Subcutaneous abdominal adipose tissue (tissue), 5 donors: ENCODE measurements at regions not wholly inside any gene's neighbourhood (a gene's known extent, or its start where the extent isn't known, plus 50 kb on each side); places are given as distances from the start of the nearest gene placed in this dataset.

Source experiments
- H3K27ac ChIP-seq: one replicate; pipeline ENCODE4 v1.7.0; 2013; ENCODE audit warnings: low read depth, mild to moderate bottlenecking, inconsistent platforms, low read length, moderate library complexity
- H3K27me3 ChIP-seq, 5 donors: one replicate each; pipeline ENCODE4 v1.7.0; 2013; ENCODE audit warnings: low read length in 5 of 5, inconsistent platforms in 1 of 5; ENCODE audit not compliant: control insufficient read depth in 5 of 5, insufficient read depth in 4 of 5
- H3K36me3 ChIP-seq, 5 donors: one replicate each; pipeline ENCODE4 v1.7.0; 2013; ENCODE audit warnings: low read length in 5 of 5; ENCODE audit not compliant: control insufficient read depth in 5 of 5, insufficient read depth in 5 of 5
- H3K4me1 ChIP-seq, 5 donors: one replicate each; pipeline ENCODE4 v1.7.0; 2013; ENCODE audit warnings: low read length in 5 of 5, mild to moderate bottlenecking in 3 of 5, moderate library complexity in 1 of 5; ENCODE audit not compliant: control insufficient read depth in 5 of 5, insufficient read depth in 5 of 5
- H3K4me3 ChIP-seq, 5 donors: one replicate each; pipeline ENCODE4 v1.7.0; 2013; ENCODE audit warnings: low read length in 5 of 5, low read depth in 1 of 5
- H3K9ac ChIP-seq, 5 donors: one replicate each; pipeline ENCODE4 v1.7.0; 2013; ENCODE audit warnings: low read length in 5 of 5, mild to moderate bottlenecking in 4 of 5, moderate library complexity in 3 of 5
- H3K9me3 ChIP-seq, 5 donors: one replicate each; pipeline ENCODE4 v1.7.0; 2013; ENCODE audit warnings: low read length in 5 of 5; ENCODE audit not compliant: control insufficient read depth in 5 of 5
- donor health status: healthy.
- donor health status: healthy.
- donor health status: healthy.
- donor health status: healthy.
- donor health status: healthy.

DNA sequence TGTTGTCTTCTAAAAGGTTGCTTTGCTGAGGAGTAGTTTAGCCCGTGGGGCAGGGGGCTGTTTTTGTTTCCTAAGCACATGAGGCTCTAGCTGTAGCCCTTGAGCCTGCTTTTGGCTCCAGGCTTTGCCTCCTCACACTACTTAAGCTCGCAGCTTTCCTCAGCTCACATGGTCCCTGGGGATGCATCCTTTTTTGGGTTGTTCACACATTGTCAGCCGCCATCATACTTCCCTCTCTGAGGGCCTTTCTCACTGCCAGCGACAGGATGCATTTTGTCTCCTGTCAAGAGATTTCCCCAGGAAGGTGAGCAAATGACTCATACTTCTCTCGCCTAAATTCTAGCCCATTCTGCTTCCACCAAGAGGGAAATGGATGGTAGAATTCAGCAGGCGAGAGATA, 279.5 kb upstream of the PKDCC start:
- H3K36me3 ChIP-seq = no peaks in the 10 kb centered on the region
- H3K9me3 ChIP-seq = no peaks in the 10 kb centered on the region
- H3K27me3 ChIP-seq = no peaks in the 10 kb centered on the region
- H3K27ac ChIP-seq = no peak overlapping the region
- no peak overlapping the region for H3K9ac ChIP-seq
- H3K4me1 ChIP-seq = peaks cover 0 to 15% (median 8%) of the 10 kb centered on the region in 5 donors
- H3K4me3 ChIP-seq = no peak overlapping the region

- peaks cover 0 to 6% (median 0%) of the 10 kb centered on the region in 5 donors for H3K9me3 ChIP-seq
- H3K9ac ChIP-seq = no peak overlapping the region
- no peak overlapping the region for H3K27ac ChIP-seq
- H3K4me1 ChIP-seq = peaks cover 0 to 9% (median 6%) of the 10 kb centered on the region in 5 donors
- H3K27me3 ChIP-seq = no peaks in the 10 kb centered on the region
- no peaks in the 10 kb centered on the region for H3K36me3 ChIP-seq
- no peak overlapping the region for H3K4me3 ChIP-seq
Observed at GRCh38 chr2:41771710-41772109, 276.1 kb upstream of the PKDCC start.

- no peak overlapping the region for H3K4me3 ChIP-seq
- H3K27me3 ChIP-seq = no peaks in the 10 kb centered on the region
Observed at GRCh38 chr2:41772697-41773096, 275.1 kb upstream of the PKDCC start.

GRCh38 chr2:41774011-41774605, 273.7 kb upstream of the PKDCC start:
- Histone ChIP-seq H3K9ac (no peak overlapping the region), H3K36me3 (no peaks in the 10 kb centered on the region), H3K9me3 (peaks cover 0 to 6% (median 0%) of the 10 kb centered on the region in 5 donors), H3K27me3 (no peaks in the 10 kb centered on the region), H3K4me1 (peaks cover 0 to 5% (median 0%) of the 10 kb centered on the region in 5 donors), H3K4me3 (no peak overlapping the region), H3K27ac (no peak overlapping the region)

More at GRCh38 chr2:41772697-41773096, 275.1 kb upstream of the PKDCC start:
- Histone ChIP-seq H3K9ac (no peak overlapping the region), H3K9me3 (peaks cover 0 to 6% (median 0%) of the 10 kb centered on the region in 5 donors), H3K36me3 (no peaks in the 10 kb centered on the region), H3K4me1 (peaks cover 0 to 9% (median 6%) of the 10 kb centered on the region in 5 donors), H3K27ac (no peak overlapping the region)

- H3K27ac ChIP-seq = no peak overlapping the region
- no peaks in the 10 kb centered on the region for H3K27me3 ChIP-seq
- H3K4me3 ChIP-seq = no peak overlapping the region
- peaks cover 0 to 6% (median 0%) of the 10 kb centered on the region in 5 donors for H3K9me3 ChIP-seq
- peaks cover 0 to 14% (median 8%) of the 10 kb centered on the region in 5 donors for H3K4me1 ChIP-seq
- no peaks in the 10 kb centered on the region for H3K36me3 ChIP-seq
- no peak overlapping the region for H3K9ac ChIP-seq
Observed at GRCh38 chr2:41775366-41776025, 272.3 kb upstream of the PKDCC start.

GRCh38 chr2:41779888-41780287, 267.9 kb upstream of the PKDCC start:
- Histone ChIP-seq H3K4me3 (no peak overlapping the region), H3K36me3 (no peaks in the 10 kb centered on the region), H3K9me3 (peaks cover 0 to 6% (median 0%) of the 10 kb centered on the region in 5 donors), H3K27me3 (no peaks in the 10 kb centered on the region), H3K9ac (peak overlapping the region in 1 of 5 donors; percentile 9), H3K27ac (no peak overlapping the region), H3K4me1 (peaks cover 0 to 22% (median 11%) of the 10 kb centered on the region in 5 donors)

GRCh38 chr2:41782306-41783158, 265.3 kb upstream of the PKDCC start:
- Histone ChIP-seq H3K9me3 (no peaks in the 10 kb centered on the region), H3K36me3 (no peaks in the 10 kb centered on the region), H3K4me3 (no peak overlapping the region), H3K27me3 (no peaks in the 10 kb centered on the region), H3K4me1 (peaks cover 0 to 17% (median 11%) of the 10 kb centered on the region in 5 donors), H3K27ac (no peak overlapping the region), H3K9ac (no peak overlapping the region)

DNA sequence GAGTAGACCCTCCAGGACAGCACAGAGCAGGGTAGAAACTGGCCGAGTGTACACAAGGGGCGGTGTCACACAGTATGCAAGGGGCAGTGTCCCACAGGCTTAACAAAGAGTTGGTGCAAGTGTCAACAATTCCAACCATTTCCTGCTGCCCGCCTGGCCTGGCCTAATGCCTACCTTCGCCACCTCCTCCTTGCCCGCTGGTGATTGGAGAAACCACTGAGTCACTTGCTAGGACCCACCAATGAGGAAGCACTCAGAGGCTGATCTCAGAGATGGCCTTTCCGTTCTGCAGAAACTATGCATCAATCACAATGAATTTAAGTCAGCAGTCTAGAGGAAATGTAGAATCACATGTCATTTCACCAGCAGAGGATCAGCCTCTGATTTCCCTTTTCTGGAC, 263.3 kb upstream of the PKDCC start:
- no peaks in the 10 kb centered on the region for H3K36me3 ChIP-seq
- H3K27me3 ChIP-seq = no peaks in the 10 kb centered on the region
- no peak overlapping the region for H3K27ac ChIP-seq
- no peak overlapping the region for H3K9ac ChIP-seq
- H3K9me3 ChIP-seq = no peaks in the 10 kb centered on the region
- H3K4me1 ChIP-seq = peaks cover 0 to 16% (median 9%) of the 10 kb centered on the region in 5 donors
- no peak overlapping the region for H3K4me3 ChIP-seq

- H3K9me3 ChIP-seq = no peaks in the 10 kb centered on the region
- H3K4me1 ChIP-seq = peaks cover 0 to 9% (median 6%) of the 10 kb centered on the region in 5 donors
- H3K36me3 ChIP-seq = no peaks in the 10 kb centered on the region
- no peak overlapping the region for H3K9ac ChIP-seq
- H3K27me3 ChIP-seq = no peaks in the 10 kb centered on the region
- no peak overlapping the region for H3K27ac ChIP-seq
- no peak overlapping the region for H3K4me3 ChIP-seq
Observed at GRCh38 chr2:41785251-41786022, 262.4 kb upstream of the PKDCC start.
